ENCODE measurements at regions not wholly inside any gene's neighbourhood (a gene's known extent, or its start where the extent isn't known, plus 50 kb on each side); places are given as distances from the start of the nearest gene placed in this dataset.

- H3K27ac ChIP-seq: no peak overlapping the region
- intact Hi-C loops (cut with DNase I): no loop called here
- no peak for ATAC-seq
- no peak for TF ChIP-seq CTCF (IDR thresholded peaks at IDR 0.05)
- H3K4me1 ChIP-seq: peaks cover 3% of the 10 kb centered on the region
- H3K9me3 ChIP-seq: no peaks in the 10 kb centered on the region
- H3K27me3 ChIP-seq (ENCODE audit: low read depth): no peaks in the 10 kb centered on the region
- H3K36me3 ChIP-seq: no peaks in the 10 kb centered on the region
- no peak overlapping the region for H3K4me3 ChIP-seq
- DNase-seq: no peak
Observed at GRCh38 chr6:167576828-167577503, 249.7 kb upstream of the AFDN start.

GRCh38 chr6:167577891-167578361 lies 248.8 kb upstream of the AFDN start:
- no peak for ATAC-seq
- no peak for TF ChIP-seq CTCF (IDR thresholded peaks at IDR 0.05)
- no peak overlapping the region for H3K27ac ChIP-seq
- DNase-seq: no peak
- intact Hi-C loops (cut with DNase I): no loop called here
- no peak overlapping the region for H3K4me3 ChIP-seq
- H3K36me3 ChIP-seq: no peaks in the 10 kb centered on the region
- no peaks in the 10 kb centered on the region for H3K27me3 ChIP-seq (ENCODE audit: low read depth)
- H3K9me3 ChIP-seq: no peaks in the 10 kb centered on the region
- peaks cover 3% of the 10 kb centered on the region for H3K4me1 ChIP-seq

GRCh38 chr6:167578371-167578901 lies 248.3 kb upstream of the AFDN start:
- Histone ChIP-seq H3K4me1 (no peaks in the 10 kb centered on the region), H3K27ac (no peak overlapping the region), H3K36me3 (no peaks in the 10 kb centered on the region), H3K27me3 (ENCODE audit: low read depth) (no peaks in the 10 kb centered on the region), H3K9me3 (peaks cover 3% of the 10 kb centered on the region), H3K4me3 (no peak overlapping the region)
- no peak for TF ChIP-seq CTCF (IDR thresholded peaks at IDR 0.05)
- ATAC-seq: no peak
- intact Hi-C loops (cut with DNase I): no loop called here
- no peak for DNase-seq

GRCh38 chr6:167579806-167580618 lies 246.7 kb upstream of the AFDN start:
- intact Hi-C loops (cut with DNase I): no loop called here
- ATAC-seq (no peak), DNase-seq (no peak)
- Histone ChIP-seq H3K36me3 (no peaks in the 10 kb centered on the region), H3K4me1 (no peaks in the 10 kb centered on the region), H3K27me3 (ENCODE audit: low read depth) (no peaks in the 10 kb centered on the region), H3K4me3 (no peak overlapping the region), H3K27ac (no peak overlapping the region), H3K9me3 (peaks cover 5% of the 10 kb centered on the region)
- TF ChIP-seq CTCF (IDR thresholded peaks at IDR 0.05): no peak

- ATAC-seq (no peak), DNase-seq (no peak)
- no peak overlapping the region for H3K4me3 ChIP-seq
- H3K4me1 ChIP-seq: no peaks in the 10 kb centered on the region
- H3K36me3 ChIP-seq: no peaks in the 10 kb centered on the region
- intact Hi-C loops (cut with DNase I): no loop called here
- H3K9me3 ChIP-seq: peaks cover 5% of the 10 kb centered on the region
- no peak overlapping the region for H3K27ac ChIP-seq
- no peaks in the 10 kb centered on the region for H3K27me3 ChIP-seq (ENCODE audit: low read depth)
- TF ChIP-seq CTCF (IDR thresholded peaks at IDR 0.05): no peak
Observed at GRCh38 chr6:167580619-167580911, 246.1 kb upstream of the AFDN start.
